GM21786 (cell line): ENCODE measurements at regions not wholly inside any gene's neighbourhood (a gene's known extent, or its start where the extent isn't known, plus 50 kb on each side); places are given as distances from the start of the nearest gene placed in this dataset.
"Not testable (repeated sequence)": the region's sequence is repeated elsewhere in the genome, so short reads cannot be mapped to it uniquely, and the experiment has no call there.

Experiments
- ATAC-seq: cut with Tn5 transposase; IDR thresholded peaks from one replicate; pipeline ENCODE4 v1.9.1; 2021; ENCODE audit not compliant: unreplicated experiment

DNA sequence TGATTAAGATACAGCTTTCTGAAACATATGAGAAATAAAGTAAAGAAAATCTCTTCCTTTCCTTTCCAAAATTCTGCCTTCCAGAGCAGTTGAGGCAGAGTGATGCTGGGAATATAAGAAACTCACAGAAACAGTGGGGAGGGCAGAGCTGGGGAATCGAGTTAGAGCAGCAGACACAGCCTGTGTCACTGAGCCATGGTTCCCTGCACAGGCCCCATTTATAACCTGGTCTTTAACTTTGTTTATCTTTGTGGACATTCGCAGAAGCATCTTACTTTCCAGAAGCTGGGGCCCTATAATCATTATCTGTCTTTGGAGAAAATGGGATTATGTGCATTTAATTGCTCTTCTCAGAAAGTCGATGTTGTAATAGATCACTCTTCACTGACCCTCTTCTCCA lies 349.1 kb downstream of the SETD4 start:
- ATAC-seq, result no peak

GRCh38 chr21:35709990-35710389 lies 350.3 kb downstream of the SETD4 start:
- ATAC-seq, result not testable (repeated sequence)

- no peak for ATAC-seq
Measured at GRCh38 chr21:35705888-35706287, 354.4 kb downstream of the SETD4 start.

- ATAC-seq, result no peak
Measured at GRCh38 chr21:35705237-35705887, 355.0 kb downstream of the SETD4 start.

GRCh38 chr21:35703704-35704103 lies 356.6 kb downstream of the SETD4 start:
- ATAC-seq, result no peak

GRCh38 chr21:35699361-35699760 lies 361.0 kb downstream of the SETD4 start:
- no peak for ATAC-seq

DNA sequence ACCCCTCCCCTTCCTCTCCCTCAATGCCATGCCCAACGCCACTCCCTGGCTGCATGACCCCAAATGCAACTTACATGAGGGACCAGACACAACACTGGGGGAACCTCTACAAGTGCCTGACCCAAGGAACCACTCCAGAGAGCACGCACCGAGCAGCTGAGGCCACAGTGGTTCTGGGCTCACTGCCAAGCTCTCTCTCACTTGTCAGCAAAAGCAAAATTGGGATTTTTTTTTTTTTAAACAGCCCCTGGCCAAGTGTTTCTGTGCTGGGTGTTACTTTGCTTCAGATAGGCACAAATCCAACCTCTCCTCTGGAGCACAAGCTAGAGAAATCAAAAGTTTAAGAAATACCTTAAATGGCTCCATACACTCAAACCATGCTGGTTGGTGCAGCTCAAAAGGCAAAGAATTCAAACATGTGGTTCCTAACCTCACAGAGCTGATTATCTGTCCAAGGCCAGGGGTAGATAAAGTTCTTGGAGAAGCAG lies 363.0 kb downstream of the SETD4 start:
- ATAC-seq, result no peak

DNA sequence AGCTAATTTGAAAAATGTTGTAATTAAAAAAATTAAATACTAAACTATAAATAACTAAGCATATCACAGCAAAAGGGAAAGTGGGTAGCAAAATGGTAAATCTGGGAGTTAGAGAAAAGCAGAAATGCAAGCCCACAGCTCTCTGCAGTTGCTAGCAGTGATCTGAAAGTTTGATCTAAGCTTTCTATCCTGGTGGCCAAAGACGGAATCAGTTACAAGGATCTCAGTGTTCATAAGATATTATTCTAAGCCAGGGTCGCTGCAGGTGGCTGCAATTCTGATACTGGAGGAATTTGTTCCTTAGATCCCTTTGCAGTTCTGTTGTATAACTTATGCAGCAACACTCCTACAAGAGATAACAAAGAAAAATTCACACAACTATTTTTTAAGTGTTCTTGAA lies 363.7 kb downstream of the SETD4 start:
- no peak for ATAC-seq

DNA sequence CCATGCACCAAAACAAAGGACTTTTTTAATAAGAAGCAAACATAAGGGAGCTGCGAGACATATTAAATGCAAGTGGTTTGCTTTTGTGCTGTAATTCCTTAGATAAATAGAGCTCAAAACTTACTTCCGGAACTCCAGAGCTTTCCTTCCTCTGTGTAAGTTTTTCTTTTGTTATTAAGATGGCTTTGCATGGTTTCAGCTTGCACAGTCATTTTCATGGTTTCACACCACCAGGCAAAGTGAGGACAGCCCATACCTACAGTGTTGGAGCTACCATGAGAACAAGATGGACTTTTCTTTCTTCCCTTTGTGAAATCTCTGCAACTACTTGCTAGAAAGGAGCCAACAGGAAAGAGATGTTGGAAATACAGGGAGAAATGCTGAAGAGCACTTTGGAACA lies 368.0 kb downstream of the SETD4 start:
- no peak for ATAC-seq

GRCh38 chr21:35690436-35690835 lies 369.9 kb downstream of the SETD4 start:
- no peak for ATAC-seq

- ATAC-seq, result no peak
Measured at GRCh38 chr21:35686156-35686555, 374.2 kb downstream of the SETD4 start.

DNA sequence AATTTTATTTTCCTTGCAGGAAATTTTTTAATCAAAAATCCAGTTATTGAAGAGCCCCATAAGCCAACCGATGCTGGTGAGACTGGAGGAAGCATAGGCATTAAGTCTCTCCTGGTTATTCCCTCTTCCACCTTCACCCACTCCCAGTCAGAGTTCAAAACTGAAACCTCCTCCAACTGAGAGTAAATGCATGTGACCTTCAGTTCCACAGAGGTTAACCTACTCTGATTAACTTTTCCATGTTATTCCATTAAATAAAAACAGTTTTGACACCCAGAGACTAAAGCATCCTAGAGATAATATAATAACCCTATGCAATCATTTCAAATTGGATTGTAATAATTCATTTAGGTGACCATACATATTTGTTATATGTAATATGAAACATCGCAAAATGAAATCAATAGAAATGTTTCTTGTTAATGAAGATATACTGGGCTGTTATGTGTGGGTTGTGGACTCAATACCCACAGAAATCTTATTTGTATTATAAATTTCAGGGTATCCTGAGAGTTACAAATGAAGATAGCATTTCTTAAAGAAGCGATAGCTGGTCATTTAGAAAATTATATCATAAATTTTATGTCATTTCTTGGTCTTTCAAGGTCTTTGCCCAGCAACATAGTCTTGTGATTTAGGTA lies 376.5 kb downstream of the SETD4 start:
- ATAC-seq, result no peak

GRCh38 chr21:35682904-35683549 lies 377.3 kb downstream of the SETD4 start:
- ATAC-seq, result no peak

DNA sequence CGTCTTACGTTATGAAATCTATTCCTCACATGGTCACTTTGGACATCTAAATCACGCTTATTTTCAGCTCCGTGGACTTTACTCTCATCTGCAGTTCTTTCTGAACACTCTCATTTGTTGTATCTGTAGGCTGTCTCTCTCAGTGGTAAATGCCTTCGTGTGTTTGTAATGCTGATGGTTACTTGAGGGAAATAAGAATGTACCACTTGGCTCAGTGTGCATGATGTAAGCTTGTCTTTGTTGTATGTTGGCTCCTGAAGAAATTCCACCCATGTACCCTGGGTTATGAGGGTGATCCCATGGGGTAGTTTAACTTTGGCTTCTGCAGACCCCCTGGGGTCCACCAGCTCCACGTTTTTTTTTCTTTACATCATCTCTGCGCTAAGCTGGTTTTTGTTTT lies 378.4 kb downstream of the SETD4 start:
- no peak for ATAC-seq

- no peak for ATAC-seq
Measured at GRCh38 chr21:35679076-35679475, 381.2 kb downstream of the SETD4 start.

- ATAC-seq, result no peak
Measured at GRCh38 chr21:35678393-35678792, 381.9 kb downstream of the SETD4 start.

DNA sequence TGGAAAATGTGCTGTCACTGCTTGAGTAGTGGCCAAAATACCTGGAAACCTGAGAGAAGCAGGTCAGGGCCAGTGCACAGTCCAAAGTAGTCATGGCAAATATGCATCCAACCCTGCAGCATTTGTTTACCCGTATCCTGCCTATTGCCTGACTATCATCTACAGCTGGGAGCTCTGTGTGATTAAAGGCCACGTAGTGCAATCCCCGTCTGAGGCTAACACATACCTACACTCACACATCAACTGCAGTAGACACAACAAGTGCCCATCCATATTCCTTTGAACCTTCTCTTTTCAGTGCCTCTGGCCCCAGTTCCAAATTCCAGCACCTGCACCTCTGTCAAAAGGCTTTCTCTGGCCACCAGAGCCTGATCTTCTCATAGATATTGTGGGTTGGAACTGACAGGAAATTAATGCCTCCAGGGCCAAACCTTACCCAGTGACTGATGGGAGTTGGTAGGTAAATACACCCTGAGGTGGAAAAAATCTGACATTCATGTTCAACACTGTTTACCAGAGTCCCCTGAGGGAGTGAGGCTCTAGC lies 383.0 kb downstream of the SETD4 start:
- ATAC-seq, result no peak

DNA sequence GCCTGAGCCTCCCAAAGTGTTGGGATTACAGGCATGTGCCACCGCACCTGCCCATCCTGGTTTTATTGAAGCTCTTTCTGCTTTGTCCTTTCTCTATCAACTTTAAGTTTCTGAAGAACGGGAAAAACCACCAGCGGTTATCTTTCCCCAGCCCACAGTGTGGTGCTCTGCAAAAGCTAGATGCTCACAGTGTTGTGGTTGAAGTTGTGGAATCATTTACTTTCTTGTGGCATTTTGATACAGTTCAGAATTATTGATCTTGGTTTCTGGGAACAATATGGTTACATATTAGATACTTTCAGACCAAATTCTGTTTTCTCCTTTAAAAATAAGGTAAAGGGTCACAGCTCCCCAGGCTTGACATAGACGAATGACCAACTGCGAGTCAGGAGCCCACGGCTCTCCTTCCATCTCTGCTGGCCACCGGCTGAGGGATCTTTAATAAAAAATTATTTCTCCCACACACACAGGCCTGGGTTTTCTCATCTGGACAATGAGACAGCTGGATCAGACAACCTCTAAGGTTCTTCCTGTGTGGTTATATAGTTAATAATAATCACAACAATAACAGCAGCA lies 385.3 kb downstream of the SETD4 start:
- ATAC-seq, result no peak

DNA sequence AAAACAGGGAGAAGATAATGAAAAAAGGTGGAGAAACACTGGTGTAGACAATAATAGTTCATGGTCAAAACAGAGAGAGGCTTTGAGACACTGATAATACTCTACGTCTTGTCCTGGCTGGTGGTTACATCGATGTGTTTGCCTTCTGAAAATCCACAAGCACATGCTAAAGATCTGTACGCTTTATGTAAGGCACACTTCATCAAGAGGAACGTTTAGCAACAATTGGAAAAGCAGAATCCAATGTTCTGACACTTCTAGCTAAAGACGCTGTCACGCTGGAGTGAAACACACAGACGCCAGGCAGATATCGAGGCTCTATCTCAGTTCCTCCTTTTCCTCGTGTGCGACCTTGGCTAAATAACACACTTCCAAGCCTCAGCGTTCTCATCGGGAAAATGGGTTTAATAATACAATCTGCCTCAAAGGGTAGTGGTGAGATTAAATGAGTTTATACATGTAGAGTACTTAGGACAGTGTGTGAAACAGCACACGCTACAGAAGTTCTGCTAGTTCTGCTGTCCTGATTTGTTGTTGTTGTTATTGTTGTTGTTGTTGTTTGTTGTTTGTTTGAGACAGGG lies 386.1 kb downstream of the SETD4 start:
- ATAC-seq, result no peak

DNA sequence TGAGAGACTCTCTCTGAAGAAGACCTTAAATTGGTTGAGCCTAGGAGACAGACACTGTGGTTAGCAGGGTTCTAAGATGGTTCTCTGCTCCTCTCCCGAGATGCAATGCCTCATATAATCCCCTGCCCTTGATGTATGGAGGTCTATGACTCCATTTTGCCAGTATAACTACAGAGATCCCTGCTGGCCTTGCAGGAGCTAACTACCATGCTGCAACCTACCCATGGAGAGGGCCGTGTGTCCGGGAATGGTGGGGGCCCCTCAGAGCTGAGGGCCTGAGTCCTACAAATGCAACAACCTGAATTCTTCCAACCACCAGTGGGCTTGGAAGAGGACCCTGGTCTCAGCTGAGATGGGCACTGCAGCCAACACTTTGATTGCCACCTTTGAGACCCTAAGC lies 388.0 kb downstream of the SETD4 start:
- ATAC-seq, result no peak

- ATAC-seq, result peak; percentile 55
Measured at GRCh38 chr21:35664683-35665082, 395.6 kb downstream of the SETD4 start.
